H9 (cell line): ENCODE measurements at regions not wholly inside any gene's neighbourhood (a gene's known extent, or its start where the extent isn't known, plus 50 kb on each side); places are given as distances from the start of the nearest gene placed in this dataset.

Experiments used
- DNase-seq: peaks from one replicate; pipeline ENCODE4 v3.0.0-alpha.2; 2017
- H2AFZ ChIP-seq: one replicate; pipeline ENCODE4 v1.6.1; 2013; ENCODE audit warnings: mild to moderate bottlenecking, low read length, control low read depth, moderate library complexity
- H2AK5ac ChIP-seq: 2 replicates; pipeline ENCODE4 v1.6.1; 2013; ENCODE audit warnings: low read length, control low read depth, mixed read lengths; ENCODE audit not compliant: insufficient read length
- H2BK120ac ChIP-seq: one replicate; pipeline ENCODE4 v1.6.1; 2013; ENCODE audit warnings: low read depth, mild to moderate bottlenecking, low read length, control low read depth, inconsistent platforms; ENCODE audit not compliant: poor library complexity, severe bottlenecking
- H2BK12ac ChIP-seq: 2 replicates; pipeline ENCODE4 v1.6.1; 2013; ENCODE audit warnings: low read length, control low read depth, mixed read lengths, low read depth; ENCODE audit not compliant: insufficient read length
- H2BK15ac ChIP-seq: 2 replicates; pipeline ENCODE4 v1.6.1; 2013; ENCODE audit warnings: low read depth, low read length, control low read depth
- H2BK20ac ChIP-seq: one replicate; pipeline ENCODE4 v1.6.1; 2013; ENCODE audit warnings: low read depth, mild to moderate bottlenecking, low read length, control low read depth, inconsistent platforms; ENCODE audit not compliant: poor library complexity, severe bottlenecking
- H2BK5ac ChIP-seq: 2 replicates; pipeline ENCODE4 v1.6.1; 2013; ENCODE audit warnings: low read length, control low read depth, mixed read lengths; ENCODE audit not compliant: insufficient read length
- H3K14ac ChIP-seq: 2 replicates; pipeline ENCODE4 v1.6.1; 2013; ENCODE audit warnings: low read length, control low read depth; ENCODE audit not compliant: insufficient read depth
- H3K18ac ChIP-seq: 2 replicates; pipeline ENCODE4 v1.6.1; 2013; ENCODE audit warnings: low read depth, mild to moderate bottlenecking, mixed read lengths, low read length, control low read depth; ENCODE audit not compliant: insufficient read length
- H3K23ac ChIP-seq: 2 replicates; pipeline ENCODE4 v1.6.1; 2013; ENCODE audit warnings: low read length, control low read depth, mixed read lengths, low read depth; ENCODE audit not compliant: insufficient read length
- H3K23me2 ChIP-seq: 2 replicates; pipeline ENCODE4 v1.6.1; 2013; ENCODE audit warnings: low read depth, mild to moderate bottlenecking, mixed read lengths, low read length, control low read depth; ENCODE audit not compliant: insufficient read length, poor library complexity, severe bottlenecking
- H3K27ac ChIP-seq: 2 replicates; pipeline ENCODE4 v1.5.1; 2013; ENCODE audit warnings: low read length, control low read depth, mixed read lengths, low read depth; ENCODE audit not compliant: insufficient read length
- H3K27me3 ChIP-seq: 2 replicates; pipeline ENCODE4 v1.6.1; 2013; ENCODE audit warnings: low read length, control low read depth, inconsistent platforms; ENCODE audit not compliant: insufficient read depth
- H3K4ac ChIP-seq: 2 replicates; pipeline ENCODE4 v1.6.1; 2013; ENCODE audit warnings: low read depth, mild to moderate bottlenecking, control low read depth, inconsistent platforms, low read length, moderate library complexity
- H3K4me1 ChIP-seq: 2 replicates; pipeline ENCODE4 v1.6.1; 2013; ENCODE audit warnings: low read length, control low read depth, inconsistent platforms; ENCODE audit not compliant: insufficient read depth
- H3K4me2 ChIP-seq: 2 replicates; pipeline ENCODE4 v1.6.1; 2013; ENCODE audit warnings: low read length, control low read depth, mixed read lengths; ENCODE audit not compliant: insufficient read length, insufficient read depth
- H3K56ac ChIP-seq: 2 replicates; pipeline ENCODE4 v1.6.1; 2013; ENCODE audit warnings: low read depth, mild to moderate bottlenecking, mixed read lengths, low read length, control low read depth; ENCODE audit not compliant: insufficient read length
- H3K79me1 ChIP-seq: 2 replicates; pipeline ENCODE4 v1.6.1; 2013; ENCODE audit warnings: low read depth, mild to moderate bottlenecking, moderate library complexity, low read length, control low read depth, inconsistent platforms; ENCODE audit not compliant: insufficient read depth, poor library complexity, severe bottlenecking
- H3K79me2 ChIP-seq: 2 replicates; pipeline ENCODE4 v1.6.1; 2013; ENCODE audit warnings: low read length, control low read depth, inconsistent platforms; ENCODE audit not compliant: insufficient read depth
- H3K9ac ChIP-seq: 2 replicates; pipeline ENCODE4 v1.6.1; 2013; ENCODE audit warnings: low read length, control low read depth, mixed read lengths; ENCODE audit not compliant: insufficient read length; ENCODE audit errors: extremely low read depth
- H3K9me3 ChIP-seq: one replicate; pipeline ENCODE4 v1.6.1; 2013; ENCODE audit warnings: low read depth, low read length, inconsistent platforms; ENCODE audit not compliant: control insufficient read depth
- H3T11ph ChIP-seq: one replicate; pipeline ENCODE4 v1.6.1; 2013; ENCODE audit warnings: mild to moderate bottlenecking, low read length, control low read depth, inconsistent platforms
- H4K20me1 ChIP-seq: one replicate; pipeline ENCODE4 v1.6.1; 2013; ENCODE audit not compliant: control insufficient read depth, insufficient read length, insufficient read depth
- H4K5ac ChIP-seq: 2 replicates; pipeline ENCODE4 v1.6.1; 2013; ENCODE audit warnings: low read depth, mild to moderate bottlenecking, mixed read lengths, low read length, control low read depth; ENCODE audit not compliant: insufficient read length
- H4K8ac ChIP-seq: replicated peaks from 2 replicates; pipeline ENCODE4 v1.6.1; 2013; ENCODE audit warnings: low read length, control low read depth, mixed read lengths, low read depth; ENCODE audit not compliant: insufficient read length
- H4K91ac ChIP-seq: 2 replicates; pipeline ENCODE4 v1.6.1; 2013; ENCODE audit warnings: low read depth, mild to moderate bottlenecking, moderate library complexity, mixed read lengths, low read length, control low read depth; ENCODE audit not compliant: insufficient read length
- H3K27ac Mint-ChIP-seq, 3 experiments: 2 replicates in 2 of 3; 3 replicates in 1 of 3; pipeline ENCODE4 v1.8.0; 2020 to 2021; ENCODE audit warnings: mixed read lengths in 3 of 3, mild to moderate bottlenecking in 1 of 3, moderate library complexity in 1 of 3
- H3K27me3 Mint-ChIP-seq: 2 replicates; pipeline ENCODE4 v1.8.0; 2021; ENCODE audit warnings: low read depth, mild to moderate bottlenecking, moderate library complexity, mixed read lengths
- H3K36me3 Mint-ChIP-seq, 3 experiments: 2 replicates in 2 of 3; 3 replicates in 1 of 3; pipeline ENCODE4 v1.8.0; 2020 to 2021; ENCODE audit warnings: low read depth in 3 of 3, mixed read lengths in 3 of 3; ENCODE audit not compliant: insufficient read depth in 1 of 3
- H3K4me1 Mint-ChIP-seq, 2 experiments: 2 replicates each; pipeline ENCODE4 v1.8.0; 2020; ENCODE audit warnings: mixed read lengths in 2 of 2
- H3K4me3 Mint-ChIP-seq, 2 experiments: 2 replicates in 1 of 2; 3 replicates in 1 of 2; pipeline ENCODE4 v1.8.0; 2020 to 2021; ENCODE audit warnings: mild to moderate bottlenecking in 2 of 2, mixed read lengths in 2 of 2, moderate library complexity in 1 of 2
- H3K9me3 Mint-ChIP-seq, 2 experiments: 2 replicates in 1 of 2; 3 replicates in 1 of 2; pipeline ENCODE4 v1.8.0; 2020; ENCODE audit warnings: mild to moderate bottlenecking in 2 of 2, mixed read lengths in 2 of 2, moderate library complexity in 1 of 2
- CTCF ChIP-seq: fragments of 200-600 bp; sonication (generic); conservative IDR thresholded peaks from 3 replicates; pipeline ENCODE4 v1.8.0; 2021; ENCODE audit warnings: antibody characterized with exemption, mild to moderate bottlenecking
- WGBS: extraction: QIAGEN DNeasy Blood & Tissue Kit; methylation state at CpG from one replicate; pipeline ENCODE4 v1.1.7; 2013; ENCODE audit warnings: missing lambda C conversion rate, low lambda C conversion rate, mixed read lengths; ENCODE audit not compliant: insufficient read length; ENCODE audit errors: extremely low coverage; 5-methylcytosine and 5-hydroxymethylcytosine counted together

GRCh38 chr16:8075271-8075670 is 515.0 kb downstream of the TMEM114 start:
- Mint-ChIP-seq H3K4me1 (peaks cover 3 to 5% of the 10 kb centered on the region in 2 experiments; a peak in 1 of 4 replicates), H3K36me3 (peaks cover 0 to 7% (median 2%) of the 10 kb centered on the region in 3 experiments; a peak in 2 of 7 replicates), H3K9me3 (peaks cover 0 to 18% of the 10 kb centered on the region in 2 experiments), H3K27me3 (no peaks in the 10 kb centered on the region), H3K4me3 (no peak overlapping the region), H3K27ac (no peak overlapping the region)
- no peak overlapping the region for H3K56ac ChIP-seq
- H4K5ac ChIP-seq, result no peak overlapping the region
- no peak overlapping the region for H2BK15ac ChIP-seq
- no peak overlapping the region for H3K14ac ChIP-seq
- H2BK5ac ChIP-seq, result no peak overlapping the region
- no peak overlapping the region for H3K4me2 ChIP-seq
- no peaks in the 10 kb centered on the region for H3K79me1 ChIP-seq
- no peak overlapping the region for H2BK120ac ChIP-seq
- no peak overlapping the region for H3K4ac ChIP-seq
- H3K4me1 ChIP-seq, result no peaks in the 10 kb centered on the region
- no peak overlapping the region for H3K23ac ChIP-seq
- H2BK12ac ChIP-seq, result no peak overlapping the region
- H2AK5ac ChIP-seq, result no peak overlapping the region
- no peak for DNase-seq
- no peak overlapping the region for H2AFZ ChIP-seq
- no peaks in the 10 kb centered on the region for H3K23me2 ChIP-seq
- no peaks in the 10 kb centered on the region for H3K79me2 ChIP-seq
- WGBS, result no CpG with 5 or more reads among the region's 5 CpGs
- no peak overlapping the region for H2BK20ac ChIP-seq
- H3K9me3 ChIP-seq, result no peaks in the 10 kb centered on the region
- no peak overlapping the region for H3T11ph ChIP-seq
- no peak overlapping the region for H3K9ac ChIP-seq
- H3K27ac ChIP-seq, result no peak overlapping the region
- no peak overlapping the region for H4K8ac ChIP-seq
- H3K18ac ChIP-seq, result no peak overlapping the region
- H3K27me3 ChIP-seq, result no peaks in the 10 kb centered on the region
- no peak for TF ChIP-seq CTCF
- H4K91ac ChIP-seq, result no peak overlapping the region
- no peaks in the 10 kb centered on the region for H4K20me1 ChIP-seq
